ENCODE measurements at regions not wholly inside any gene's neighbourhood (a gene's known extent, or its start where the extent isn't known, plus 50 kb on each side); places are given as distances from the start of the nearest gene placed in this dataset.
"Not testable (repeated sequence)": the region's sequence is repeated elsewhere in the genome, so short reads cannot be mapped to it uniquely, and the experiment has no call there.

- DNase-seq (ENCODE audit: low read depth in 3 of 3), result not testable (repeated sequence)
These were observed 51.3 kb upstream of the DCLK2 start for GRCh38 chr4:150026987-150027386.
